22Rv1 (cell line): ENCODE measurements at regions not wholly inside any gene's neighbourhood (a gene's known extent, or its start where the extent isn't known, plus 50 kb on each side); places are given as distances from the start of the nearest gene placed in this dataset.

ENCODE experiments used
- CTCF ChIP-seq: fragments of 450-650 bp; IDR thresholded peaks from 2 replicates; pipeline ENCODE4 v1.5.1; 2017; ENCODE audit warnings: mild to moderate bottlenecking
- ZFX ChIP-seq: fragments of 450-650 bp; IDR thresholded peaks from 2 replicates; pipeline ENCODE4 v1.6.1; 2017; ENCODE audit warnings: antibody characterized with exemption, borderline replicate concordance

DNA sequence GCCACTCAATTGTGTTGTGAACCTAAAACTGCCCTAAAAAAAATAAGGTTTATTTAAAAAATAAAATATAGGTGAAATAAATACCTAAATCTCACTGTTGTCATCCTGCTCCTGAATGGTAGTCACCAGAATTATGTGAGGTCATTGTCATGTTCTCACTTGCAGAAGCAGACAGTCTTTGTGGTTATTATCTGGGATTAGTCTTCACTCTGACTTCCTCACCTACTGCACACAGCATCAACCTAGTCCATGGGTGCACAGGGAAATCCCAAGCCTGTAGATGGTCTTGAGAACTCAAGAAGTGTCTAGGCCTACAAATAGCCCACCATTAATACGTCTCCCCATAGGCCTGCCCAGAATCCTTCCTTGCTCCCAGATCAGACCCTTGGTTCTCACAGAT, 97.0 kb downstream of the FOXF2 start:
- no peak for TF ChIP-seq CTCF
- TF ChIP-seq ZFX: no peak
